Panc1 (cell line): ENCODE measurements at regions not wholly inside any gene's neighbourhood (a gene's known extent, or its start where the extent isn't known, plus 50 kb on each side); places are given as distances from the start of the nearest gene placed in this dataset.

ENCODE experiments used
- ATAC-seq: fragments of 200-7000 bp; cut with Tn5 transposase; 2 replicates; pipeline ENCODE4 v1.9.1; 2020; ENCODE audit warnings: mild to moderate bottlenecking, moderate library complexity
- BruUV-seq: library from RNA; stranded (reverse); fragments of 400-500 nt; replicated peaks from 2 replicates; lab custom pipeline; 2021; lab: Mats Ljungman, UMichigan
- CTCF ChIA-PET: fragments of 300-600 bp; sonication (Branson Sonifier 250); formaldehyde crosslinking; loops from one replicate; lab custom pipeline; 2022; ENCODE audit warnings: antibody characterized with exemption; lab: Charles Lee
- POLR2A ChIA-PET: fragments of 300-600 bp; sonication (Branson Sonifier 250); formaldehyde crosslinking; loops from one replicate; lab custom pipeline; 2022; ENCODE audit warnings: antibody characterized with exemption; lab: Charles Lee
- DNase-seq: peaks from one replicate; pipeline ENCODE4 v3.0.0-alpha.2; 2010; ENCODE audit warnings: low read depth, low spot score
- H3K27ac ChIP-seq: 2 replicates; pipeline ENCODE4 v1.5.1; 2011; ENCODE audit warnings: mild to moderate bottlenecking, low read length, inconsistent platforms
- H3K27me3 ChIP-seq: fragments of 200-500 bp; sonication (Bioruptor generic); 2 replicates; pipeline ENCODE4 v1.6.0; 2014; ENCODE audit warnings: low read length, inconsistent platforms; ENCODE audit not compliant: control insufficient read depth, insufficient read depth
- H3K36me3 ChIP-seq: fragments of 200-500 bp; sonication (Bioruptor generic); 2 replicates; pipeline ENCODE4 v1.5.1; 2014; ENCODE audit warnings: inconsistent platforms, mild to moderate bottlenecking, low read length, moderate library complexity; ENCODE audit not compliant: control insufficient read depth, insufficient read depth
- H3K4me1 ChIP-seq: 2 replicates; pipeline ENCODE4 v1.5.1; 2011; ENCODE audit warnings: inconsistent platforms, mild to moderate bottlenecking, low read length, moderate library complexity; ENCODE audit not compliant: control insufficient read depth, insufficient read depth
- H3K4me3 ChIP-seq, 2 experiments: 2 replicates each; pipeline ENCODE4 v1.5.1; 2011 to 2012; ENCODE audit warnings: low read depth in 2 of 2, low read length in 2 of 2, mild to moderate bottlenecking in 2 of 2, inconsistent platforms in 1 of 2, moderate library complexity in 1 of 2
- H3K9me3 ChIP-seq: fragments of 200-500 bp; sonication (Bioruptor generic); 2 replicates; pipeline ENCODE4 v1.5.1; 2014; ENCODE audit warnings: low read depth, mild to moderate bottlenecking, inconsistent platforms, low read length, moderate library complexity; ENCODE audit not compliant: control insufficient read depth, insufficient read depth
- CTCF ChIP-seq: fragments of 450-650 bp; IDR thresholded peaks from 2 replicates; pipeline ENCODE4 v1.5.1; 2017; ENCODE audit warnings: mild to moderate bottlenecking
- POLR2AphosphoS5 ChIP-seq: IDR thresholded peaks from 2 replicates; pipeline ENCODE4 v1.6.1; 2012; ENCODE audit warnings: mild to moderate bottlenecking, low read depth, low read length, moderate library complexity
- REST ChIP-seq, 2 experiments: IDR thresholded peaks; 2 replicates each; pipeline ENCODE4 v1.6.1; 2011 to 2012; ENCODE audit warnings: low read depth in 2 of 2, control low read depth in 1 of 2, low read length in 1 of 2, mild to moderate bottlenecking in 1 of 2, moderate library complexity in 1 of 2; ENCODE audit not compliant: insufficient read depth in 1 of 2
- SIN3A ChIP-seq: IDR thresholded peaks from 2 replicates; pipeline ENCODE4 v1.6.1; 2012; ENCODE audit warnings: low read depth, mild to moderate bottlenecking, low read length, moderate library complexity, borderline replicate concordance; ENCODE audit not compliant: insufficient read depth
- TCF7L2 ChIP-seq: IDR thresholded peaks from 2 replicates; pipeline ENCODE4 v1.6.1; 2011; ENCODE audit warnings: mild to moderate bottlenecking, low read depth, low read length, inconsistent platforms
- in situ Hi-C: cut with HindIII; loops from 2 replicates; pipeline ENCODE4 v1.10.0; 2016; ENCODE audit warnings: low sequenced_read_pairs, low pct_unique_long_range_greater_than_20kb
- intact Hi-C: fragments of 100-400 bp; cut with micrococcal nuclease; formaldehyde crosslinking; loops from one replicate; pipeline ENCODE4 v1.10.0; 2022; ENCODE audit not compliant: unreplicated experiment

- ATAC-seq: no peak
- in situ Hi-C loops: no loop called here
- CTCF ChIA-PET: no interaction called here
These were observed 558.0 kb upstream of the MKI67 start for GRCh38 chr10:128684215-128684614.

GRCh38 chr10:128686630-128687278 lies 560.5 kb upstream of the MKI67 start:
- no peak overlapping the region for H3K27ac ChIP-seq
- ChIA-PET CTCF (no interaction called here), POLR2A (no interaction called here)
- no peaks in the 10 kb centered on the region for H3K9me3 ChIP-seq
- intact Hi-C loops: no loop called here
- H3K27me3 ChIP-seq: peaks cover 12% of the 10 kb centered on the region
- no peaks in the 10 kb centered on the region for H3K4me1 ChIP-seq
- ATAC-seq: no peak
- H3K4me3 ChIP-seq: no peak overlapping the region
- no peak for DNase-seq
- TF ChIP-seq REST (IDR thresholded peaks at IDR 0.05; ENCODE audit: insufficient read depth in 1 of 2, low read depth in 2 of 2, low read length in 1 of 2) (no peak), CTCF (no peak), SIN3A (no peak), TCF7L2 (no peak), POLR2AphosphoS5 (no peak)
- in situ Hi-C loops: no loop called here
- BruUV-seq: no TSS peak
- no peaks in the 10 kb centered on the region for H3K36me3 ChIP-seq

More at GRCh38 chr10:128684215-128684614, 558.0 kb upstream of the MKI67 start:
- TF ChIP-seq CTCF (no peak), POLR2AphosphoS5 (no peak), TCF7L2 (no peak), SIN3A (no peak), REST (IDR thresholded peaks at IDR 0.05; ENCODE audit: insufficient read depth in 1 of 2, low read depth in 2 of 2, low read length in 1 of 2) (no peak)
- H3K27me3 ChIP-seq: peaks cover 12% of the 10 kb centered on the region; the same call in 1 of the 2 replicates
- no peak overlapping the region for H3K4me3 ChIP-seq
- intact Hi-C loops: no loop called here
- BruUV-seq: no TSS peak
- H3K9me3 ChIP-seq: no peaks in the 10 kb centered on the region
- no peak overlapping the region for H3K27ac ChIP-seq
- no peak for DNase-seq
- H3K4me1 ChIP-seq: no peaks in the 10 kb centered on the region
- H3K36me3 ChIP-seq: no peaks in the 10 kb centered on the region
- POLR2A ChIA-PET: no interaction called here
